GM10266 (cell line): ENCODE measurements at regions not wholly inside any gene's neighbourhood (a gene's known extent, or its start where the extent isn't known, plus 50 kb on each side); places are given as distances from the start of the nearest gene placed in this dataset.

Experiments
- DNase-seq: peaks from one replicate; pipeline ENCODE4 v3.0.0; 2012; ENCODE audit errors: extremely low spot score
- TF ChIP-seq, protein P1 (sequence below): IDR thresholded peaks from 2 replicates; pipeline ENCODE4 v1.5.1; 2012; ENCODE audit warnings: mild to moderate bottlenecking, low read depth; ENCODE audit not compliant: control insufficient read depth, insufficient read depth; ENCODE audit errors: missing control alignments

DNA sequence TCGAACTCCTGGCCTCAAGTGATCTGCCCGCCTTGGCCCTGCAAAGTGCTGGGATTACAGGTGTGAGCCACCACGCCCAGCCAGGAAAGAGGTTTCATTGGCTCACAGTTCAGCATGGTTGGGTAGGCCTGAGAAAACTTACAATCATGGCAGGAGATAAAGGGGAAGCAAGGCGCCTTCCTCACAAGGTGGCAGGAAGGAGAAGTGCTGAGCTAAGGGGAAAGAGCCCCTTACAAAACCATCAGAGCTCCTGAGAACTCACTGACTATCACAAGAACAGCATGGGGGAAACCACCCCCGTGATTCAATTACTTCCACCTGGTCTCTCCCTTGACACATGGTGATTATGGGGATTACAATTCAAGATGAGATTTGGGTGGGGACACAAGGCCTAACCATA, 411.7 kb upstream of the ZFHX3 start:
- DNase-seq, result no peak
- TF ChIP-seq, protein P1, sequence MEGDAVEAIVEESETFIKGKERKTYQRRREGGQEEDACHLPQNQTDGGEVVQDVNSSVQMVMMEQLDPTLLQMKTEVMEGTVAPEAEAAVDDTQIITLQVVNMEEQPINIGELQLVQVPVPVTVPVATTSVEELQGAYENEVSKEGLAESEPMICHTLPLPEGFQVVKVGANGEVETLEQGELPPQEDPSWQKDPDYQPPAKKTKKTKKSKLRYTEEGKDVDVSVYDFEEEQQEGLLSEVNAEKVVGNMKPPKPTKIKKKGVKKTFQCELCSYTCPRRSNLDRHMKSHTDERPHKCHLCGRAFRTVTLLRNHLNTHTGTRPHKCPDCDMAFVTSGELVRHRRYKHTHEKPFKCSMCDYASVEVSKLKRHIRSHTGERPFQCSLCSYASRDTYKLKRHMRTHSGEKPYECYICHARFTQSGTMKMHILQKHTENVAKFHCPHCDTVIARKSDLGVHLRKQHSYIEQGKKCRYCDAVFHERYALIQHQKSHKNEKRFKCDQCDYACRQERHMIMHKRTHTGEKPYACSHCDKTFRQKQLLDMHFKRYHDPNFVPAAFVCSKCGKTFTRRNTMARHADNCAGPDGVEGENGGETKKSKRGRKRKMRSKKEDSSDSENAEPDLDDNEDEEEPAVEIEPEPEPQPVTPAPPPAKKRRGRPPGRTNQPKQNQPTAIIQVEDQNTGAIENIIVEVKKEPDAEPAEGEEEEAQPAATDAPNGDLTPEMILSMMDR, result no peak

GRCh38 chr16:73457851-73458250, 409.9 kb upstream of the ZFHX3 start:
- TF ChIP-seq, protein P1, result no peak
- no peak for DNase-seq

DNA sequence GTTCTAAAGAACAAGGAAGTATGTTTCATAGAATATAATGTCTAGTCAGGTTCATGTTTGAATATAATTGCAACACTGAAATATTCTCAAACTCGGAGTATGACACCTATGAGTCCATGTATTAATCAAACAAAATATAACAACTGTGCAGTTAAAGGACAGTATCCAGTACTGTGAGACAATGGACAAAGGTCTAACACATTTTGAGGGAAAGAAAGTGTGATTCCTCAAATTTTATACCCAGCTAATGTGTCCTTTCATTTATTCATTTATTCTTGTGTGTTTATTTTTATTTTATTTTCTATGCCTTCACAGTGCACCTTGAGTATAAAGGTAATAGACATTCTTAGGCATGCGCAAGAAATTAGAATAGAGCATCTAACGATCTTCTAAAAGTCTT, 401.0 kb upstream of the ZFHX3 start:
- TF ChIP-seq, protein P1, result no peak
- no peak for DNase-seq

DNA sequence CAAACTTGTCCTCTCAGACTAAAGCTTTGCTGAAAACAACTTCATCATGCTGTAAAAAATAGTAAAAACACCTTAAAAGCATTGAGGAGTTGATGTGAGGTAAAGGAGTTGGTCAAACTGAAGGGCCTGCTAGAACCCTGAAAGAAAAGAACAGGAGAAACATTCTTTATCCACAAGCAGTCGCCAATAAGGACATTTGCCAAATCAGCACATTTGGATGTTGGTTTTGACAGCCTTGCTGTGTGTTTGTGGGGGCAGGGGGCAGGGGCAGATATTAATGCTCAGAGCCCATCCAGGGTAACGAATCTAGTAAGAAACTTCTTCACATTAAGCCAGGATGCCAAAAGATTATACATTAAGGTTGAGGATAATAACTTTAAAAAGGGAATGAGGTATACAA, 399.9 kb upstream of the ZFHX3 start:
- no peak for DNase-seq
- TF ChIP-seq, protein P1, result no peak

DNA sequence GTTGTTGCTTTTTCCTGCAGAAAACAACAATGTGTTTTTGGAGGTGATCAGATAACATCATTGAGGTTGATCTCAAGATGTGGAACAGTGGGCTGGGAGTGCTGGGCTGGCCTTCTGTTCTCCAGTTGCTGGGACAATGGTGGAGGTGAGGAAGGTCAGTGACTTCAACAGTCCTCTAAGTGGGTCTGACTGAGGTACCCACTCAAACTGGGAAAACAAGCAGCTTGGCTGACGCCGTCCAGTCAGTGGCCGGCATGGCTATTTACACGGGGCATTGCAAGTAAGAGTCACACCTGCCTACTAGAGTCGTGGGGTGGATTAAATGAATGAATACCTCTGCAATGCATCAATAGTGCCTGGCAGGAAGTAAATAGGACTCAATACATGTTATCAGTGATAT, 386.7 kb upstream of the ZFHX3 start:
- no peak for DNase-seq
- TF ChIP-seq, protein P1, result no peak

- no peak for DNase-seq
Measured at GRCh38 chr16:73433731-73434307, 385.9 kb upstream of the ZFHX3 start.

DNA sequence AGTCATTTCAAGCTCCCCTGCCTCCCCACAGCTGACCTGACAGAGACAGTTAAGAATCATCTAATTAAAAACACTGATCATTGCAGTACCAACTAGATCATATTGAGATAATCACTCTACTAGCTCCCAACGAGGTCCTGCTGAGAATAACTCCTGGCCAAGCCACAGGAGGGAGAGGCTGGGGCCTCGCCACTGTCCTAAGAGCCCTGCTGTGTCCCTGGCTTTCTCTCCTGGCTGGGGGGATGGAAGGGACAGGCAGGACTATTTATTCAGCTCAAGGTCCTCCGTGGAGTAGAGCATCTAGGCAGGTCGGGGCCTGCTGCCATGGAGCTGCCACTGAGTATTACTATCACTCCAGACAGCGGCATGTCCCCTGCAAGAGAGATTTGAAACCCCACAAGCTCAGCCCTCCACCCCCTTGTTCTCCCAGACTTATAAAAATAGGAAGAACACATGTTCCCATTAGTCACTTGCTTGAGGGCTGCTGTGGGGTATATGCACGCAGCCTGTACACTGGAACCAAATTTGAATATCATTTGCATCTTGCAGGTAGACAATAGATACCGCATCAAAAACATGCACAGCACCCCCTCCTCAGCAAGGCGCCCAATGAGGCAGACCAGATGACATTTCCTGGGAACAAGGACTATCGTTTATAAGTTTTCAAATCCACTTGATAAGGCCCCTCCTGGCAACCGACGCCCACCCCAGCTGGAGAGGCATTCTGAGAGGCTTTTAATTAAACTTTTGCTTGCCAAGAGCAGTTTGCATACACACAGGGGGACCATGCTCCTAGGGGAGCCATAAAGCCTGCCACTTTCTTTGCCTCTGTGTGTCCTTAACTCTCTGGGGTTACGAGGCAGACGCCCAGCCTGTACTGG, 385.2 kb upstream of the ZFHX3 start:
- DNase-seq, result no peak
- TF ChIP-seq, protein P1, result no peak

More at GRCh38 chr16:73433731-73434307, 385.9 kb upstream of the ZFHX3 start:
- TF ChIP-seq, protein P1, result no peak
